ENCODE measurements at regions not wholly inside any gene's neighbourhood (a gene's known extent, or its start where the extent isn't known, plus 50 kb on each side); places are given as distances from the start of the nearest gene placed in this dataset.

GRCh38 chr5:109998208-109998607, 308.5 kb downstream of the MAN2A1 start:
- TF ChIP-seq, protein P1, sequence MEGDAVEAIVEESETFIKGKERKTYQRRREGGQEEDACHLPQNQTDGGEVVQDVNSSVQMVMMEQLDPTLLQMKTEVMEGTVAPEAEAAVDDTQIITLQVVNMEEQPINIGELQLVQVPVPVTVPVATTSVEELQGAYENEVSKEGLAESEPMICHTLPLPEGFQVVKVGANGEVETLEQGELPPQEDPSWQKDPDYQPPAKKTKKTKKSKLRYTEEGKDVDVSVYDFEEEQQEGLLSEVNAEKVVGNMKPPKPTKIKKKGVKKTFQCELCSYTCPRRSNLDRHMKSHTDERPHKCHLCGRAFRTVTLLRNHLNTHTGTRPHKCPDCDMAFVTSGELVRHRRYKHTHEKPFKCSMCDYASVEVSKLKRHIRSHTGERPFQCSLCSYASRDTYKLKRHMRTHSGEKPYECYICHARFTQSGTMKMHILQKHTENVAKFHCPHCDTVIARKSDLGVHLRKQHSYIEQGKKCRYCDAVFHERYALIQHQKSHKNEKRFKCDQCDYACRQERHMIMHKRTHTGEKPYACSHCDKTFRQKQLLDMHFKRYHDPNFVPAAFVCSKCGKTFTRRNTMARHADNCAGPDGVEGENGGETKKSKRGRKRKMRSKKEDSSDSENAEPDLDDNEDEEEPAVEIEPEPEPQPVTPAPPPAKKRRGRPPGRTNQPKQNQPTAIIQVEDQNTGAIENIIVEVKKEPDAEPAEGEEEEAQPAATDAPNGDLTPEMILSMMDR (conservative IDR thresholded peaks at IDR 0.05; ENCODE audit: low read depth in 2 of 2), result no peak
- TF ChIP-seq STAT1 (IDR thresholded peaks at IDR 0.05; ENCODE audit: unreplicated experiment) (no peak), ZNF331 (CRISPR knock-in tag; IDR thresholded peaks at IDR 0.05; ENCODE audit: low read depth) (no peak), EZH2phosphoT487 (IDR thresholded peaks at IDR 0.05; ENCODE audit: unreplicated experiment) (no peak), REST (IDR thresholded peaks at IDR 0.05; ENCODE audit: unreplicated experiment) (no peak), EZH2 (IDR thresholded peaks at IDR 0.05; ENCODE audit: low read depth, unreplicated experiment) (no peak), POLR2AphosphoS5 (IDR thresholded peaks at IDR 0.05; ENCODE audit: low read depth) (no peak)

Measured in GM23338 (cell line).